ENCODE measurements at regions not wholly inside any gene's neighbourhood (a gene's known extent, or its start where the extent isn't known, plus 50 kb on each side); places are given as distances from the start of the nearest gene placed in this dataset.
"Not testable (repeated sequence)": the region's sequence is repeated elsewhere in the genome, so short reads cannot be mapped to it uniquely, and the experiment has no call there.

GRCh38 chr9:62869061-62869460 lies 1679.2 kb downstream of the SPATA31A7 start:
- BruUV-seq (replicated peaks); H3K27ac Mint-ChIP-seq (ENCODE audit: low read depth, unreplicated experiment); H3K4me1 Mint-ChIP-seq (ENCODE audit: insufficient read depth, unreplicated experiment); intact Hi-C loops (cut with micrococcal nuclease); H3K9me3 Mint-ChIP-seq (ENCODE audit: unreplicated experiment); H3K36me3 Mint-ChIP-seq (ENCODE audit: insufficient read depth, unreplicated experiment); CTCF ChIA-PET; H3K4me3 Mint-ChIP-seq (ENCODE audit: unreplicated experiment); POLR2A ChIA-PET; DNase-seq (ENCODE audit: unreplicated experiment): not testable (repeated sequence)
- peaks cover 77% of the 10 kb centered on the region for H3K27me3 Mint-ChIP-seq (ENCODE audit: insufficient read depth, unreplicated experiment)

GRCh38 chr9:62871765-62872164 lies 1681.9 kb downstream of the SPATA31A7 start:
- DNase-seq (ENCODE audit: unreplicated experiment); H3K27ac Mint-ChIP-seq (ENCODE audit: low read depth, unreplicated experiment); CTCF ChIA-PET; BruUV-seq (replicated peaks); H3K4me1 Mint-ChIP-seq (ENCODE audit: insufficient read depth, unreplicated experiment); H3K4me3 Mint-ChIP-seq (ENCODE audit: unreplicated experiment); H3K9me3 Mint-ChIP-seq (ENCODE audit: unreplicated experiment); POLR2A ChIA-PET; H3K36me3 Mint-ChIP-seq (ENCODE audit: insufficient read depth, unreplicated experiment); intact Hi-C loops (cut with micrococcal nuclease): not testable (repeated sequence)
- H3K27me3 Mint-ChIP-seq (ENCODE audit: insufficient read depth, unreplicated experiment), result peaks cover 60% of the 10 kb centered on the region

- POLR2A ChIA-PET; H3K27ac Mint-ChIP-seq (ENCODE audit: low read depth, unreplicated experiment); H3K9me3 Mint-ChIP-seq (ENCODE audit: unreplicated experiment); H3K4me3 Mint-ChIP-seq (ENCODE audit: unreplicated experiment); H3K4me1 Mint-ChIP-seq (ENCODE audit: insufficient read depth, unreplicated experiment); intact Hi-C loops (cut with micrococcal nuclease); DNase-seq (ENCODE audit: unreplicated experiment); BruUV-seq (replicated peaks); H3K36me3 Mint-ChIP-seq (ENCODE audit: insufficient read depth, unreplicated experiment); CTCF ChIA-PET: not testable (repeated sequence)
- peaks cover 45% of the 10 kb centered on the region for H3K27me3 Mint-ChIP-seq (ENCODE audit: insufficient read depth, unreplicated experiment)
Observed at GRCh38 chr9:62874213-62874612, 1684.4 kb downstream of the SPATA31A7 start.

GRCh38 chr9:62874745-62875599 lies 1685.1 kb downstream of the SPATA31A7 start:
- POLR2A ChIA-PET; H3K27ac Mint-ChIP-seq (ENCODE audit: low read depth, unreplicated experiment); BruUV-seq (replicated peaks); CTCF ChIA-PET; H3K9me3 Mint-ChIP-seq (ENCODE audit: unreplicated experiment); DNase-seq (ENCODE audit: unreplicated experiment); intact Hi-C loops (cut with micrococcal nuclease); H3K4me3 Mint-ChIP-seq (ENCODE audit: unreplicated experiment); H3K36me3 Mint-ChIP-seq (ENCODE audit: insufficient read depth, unreplicated experiment); H3K4me1 Mint-ChIP-seq (ENCODE audit: insufficient read depth, unreplicated experiment): not testable (repeated sequence)
- peaks cover 41% of the 10 kb centered on the region for H3K27me3 Mint-ChIP-seq (ENCODE audit: insufficient read depth, unreplicated experiment)

- CTCF ChIA-PET; H3K36me3 Mint-ChIP-seq (ENCODE audit: insufficient read depth, unreplicated experiment); H3K4me3 Mint-ChIP-seq (ENCODE audit: unreplicated experiment); H3K4me1 Mint-ChIP-seq (ENCODE audit: insufficient read depth, unreplicated experiment); intact Hi-C loops (cut with micrococcal nuclease); DNase-seq (ENCODE audit: unreplicated experiment); POLR2A ChIA-PET; H3K9me3 Mint-ChIP-seq (ENCODE audit: unreplicated experiment); BruUV-seq (replicated peaks); H3K27ac Mint-ChIP-seq (ENCODE audit: low read depth, unreplicated experiment): not testable (repeated sequence)
- H3K27me3 Mint-ChIP-seq (ENCODE audit: insufficient read depth, unreplicated experiment), result peaks cover 22% of the 10 kb centered on the region
Observed at GRCh38 chr9:62877552-62877951, 1687.7 kb downstream of the SPATA31A7 start.

GRCh38 chr9:62877987-62878386 lies 1688.2 kb downstream of the SPATA31A7 start:
- H3K4me3 Mint-ChIP-seq (ENCODE audit: unreplicated experiment); H3K36me3 Mint-ChIP-seq (ENCODE audit: insufficient read depth, unreplicated experiment); H3K27ac Mint-ChIP-seq (ENCODE audit: low read depth, unreplicated experiment); intact Hi-C loops (cut with micrococcal nuclease); DNase-seq (ENCODE audit: unreplicated experiment); BruUV-seq (replicated peaks); POLR2A ChIA-PET; H3K4me1 Mint-ChIP-seq (ENCODE audit: insufficient read depth, unreplicated experiment); H3K9me3 Mint-ChIP-seq (ENCODE audit: unreplicated experiment); CTCF ChIA-PET: not testable (repeated sequence)
- peaks cover 22% of the 10 kb centered on the region for H3K27me3 Mint-ChIP-seq (ENCODE audit: insufficient read depth, unreplicated experiment)

GRCh38 chr9:62880453-62880852 lies 1690.6 kb downstream of the SPATA31A7 start:
- peaks cover 22% of the 10 kb centered on the region for H3K27me3 Mint-ChIP-seq (ENCODE audit: insufficient read depth, unreplicated experiment)
- H3K4me3 Mint-ChIP-seq (ENCODE audit: unreplicated experiment); H3K36me3 Mint-ChIP-seq (ENCODE audit: insufficient read depth, unreplicated experiment); CTCF ChIA-PET; H3K9me3 Mint-ChIP-seq (ENCODE audit: unreplicated experiment); POLR2A ChIA-PET; intact Hi-C loops (cut with micrococcal nuclease); H3K27ac Mint-ChIP-seq (ENCODE audit: low read depth, unreplicated experiment); DNase-seq (ENCODE audit: unreplicated experiment); BruUV-seq (replicated peaks); H3K4me1 Mint-ChIP-seq (ENCODE audit: insufficient read depth, unreplicated experiment): not testable (repeated sequence)

GRCh38 chr9:62880971-62881370 lies 1691.1 kb downstream of the SPATA31A7 start:
- H3K36me3 Mint-ChIP-seq (ENCODE audit: insufficient read depth, unreplicated experiment); BruUV-seq (replicated peaks); H3K4me3 Mint-ChIP-seq (ENCODE audit: unreplicated experiment); H3K9me3 Mint-ChIP-seq (ENCODE audit: unreplicated experiment); intact Hi-C loops (cut with micrococcal nuclease); H3K27ac Mint-ChIP-seq (ENCODE audit: low read depth, unreplicated experiment); H3K4me1 Mint-ChIP-seq (ENCODE audit: insufficient read depth, unreplicated experiment); DNase-seq (ENCODE audit: unreplicated experiment); CTCF ChIA-PET; POLR2A ChIA-PET: not testable (repeated sequence)
- H3K27me3 Mint-ChIP-seq (ENCODE audit: insufficient read depth, unreplicated experiment), result peaks cover 20% of the 10 kb centered on the region

- H3K36me3 Mint-ChIP-seq (ENCODE audit: insufficient read depth, unreplicated experiment); H3K9me3 Mint-ChIP-seq (ENCODE audit: unreplicated experiment); H3K27ac Mint-ChIP-seq (ENCODE audit: low read depth, unreplicated experiment); CTCF ChIA-PET; H3K4me1 Mint-ChIP-seq (ENCODE audit: insufficient read depth, unreplicated experiment); BruUV-seq (replicated peaks); intact Hi-C loops (cut with micrococcal nuclease); DNase-seq (ENCODE audit: unreplicated experiment); H3K4me3 Mint-ChIP-seq (ENCODE audit: unreplicated experiment): not testable (repeated sequence)
- POLR2A ChIA-PET, result interaction anchor here (0.6 kb wide), 1 partner anchor 943 kb away, joined by 3 read pairs; no protein-coding TSS in a partner anchor
- H3K27me3 Mint-ChIP-seq (ENCODE audit: insufficient read depth, unreplicated experiment), result peaks cover 11% of the 10 kb centered on the region
Observed at GRCh38 chr9:62881811-62882210, 1692.0 kb downstream of the SPATA31A7 start.

All from MCF 10A (cell line).